HUDEP-2 (cell line): ENCODE measurements at regions not wholly inside any gene's neighbourhood (a gene's known extent, or its start where the extent isn't known, plus 50 kb on each side); places are given as distances from the start of the nearest gene placed in this dataset.
"Not testable (repeated sequence)": the region's sequence is repeated elsewhere in the genome, so short reads cannot be mapped to it uniquely, and the experiment has no call there.

Experiments
- DNase-seq, 76 experiments: peaks; one replicate each; lab custom pipeline; 2025; ENCODE audit not compliant: unreplicated experiment in 76 of 76; lab: John Stamatoyannopoulos, UW

GRCh38 chr12:114136631-114137030 lies 170.5 kb upstream of the RBM19 start:
- DNase-seq: no peak

- no peak for DNase-seq
These were observed 168.8 kb upstream of the RBM19 start for GRCh38 chr12:114134922-114135321.

- DNase-seq: no peak
These were observed 165.7 kb upstream of the RBM19 start for GRCh38 chr12:114131824-114132223.

GRCh38 chr12:114123108-114123507 lies 157.0 kb upstream of the RBM19 start:
- DNase-seq: no peak

- no peak for DNase-seq
These were observed 155.9 kb upstream of the RBM19 start for GRCh38 chr12:114122016-114122415.

GRCh38 chr12:114119316-114119715 lies 153.2 kb upstream of the RBM19 start:
- DNase-seq: no peak

- DNase-seq: no peak
These were observed 130.3 kb upstream of the RBM19 start for GRCh38 chr12:114096461-114096860.

- DNase-seq: no peak
These were observed 127.4 kb upstream of the RBM19 start for GRCh38 chr12:114093520-114093919.

- DNase-seq: no peak
These were observed 126.9 kb upstream of the RBM19 start for GRCh38 chr12:114092981-114093380.

- DNase-seq: no peak
These were observed 124.1 kb upstream of the RBM19 start for GRCh38 chr12:114090211-114090610.

- no peak for DNase-seq
These were observed 107.0 kb upstream of the RBM19 start for GRCh38 chr12:114073076-114073475.

GRCh38 chr12:114069507-114069906 lies 103.4 kb upstream of the RBM19 start:
- DNase-seq: no peak

GRCh38 chr12:114064497-114064896 lies 98.4 kb upstream of the RBM19 start:
- DNase-seq: no peak

GRCh38 chr12:114064034-114064433 lies 97.9 kb upstream of the RBM19 start:
- not testable (repeated sequence) for DNase-seq

- no peak for DNase-seq
These were observed 97.3 kb upstream of the RBM19 start for GRCh38 chr12:114063435-114063834.

- DNase-seq: not testable (repeated sequence)
These were observed 90.2 kb upstream of the RBM19 start for GRCh38 chr12:114056351-114056750.

GRCh38 chr12:114054982-114055381 lies 88.9 kb upstream of the RBM19 start:
- no peak for DNase-seq

GRCh38 chr12:114046236-114046998 lies 80.3 kb upstream of the RBM19 start:
- no peak for DNase-seq

GRCh38 chr12:114045349-114045748 lies 79.2 kb upstream of the RBM19 start:
- DNase-seq: no peak

- no peak for DNase-seq
These were observed 75.5 kb upstream of the RBM19 start for GRCh38 chr12:114041590-114041989.

- no peak for DNase-seq
These were observed 75.0 kb upstream of the RBM19 start for GRCh38 chr12:114041136-114041535.

GRCh38 chr12:114038962-114039361 lies 72.8 kb upstream of the RBM19 start:
- no peak for DNase-seq

GRCh38 chr12:114032801-114033200 lies 66.7 kb upstream of the RBM19 start:
- DNase-seq: no peak
